ENCODE measurements at regions not wholly inside any gene's neighbourhood (a gene's known extent, or its start where the extent isn't known, plus 50 kb on each side); places are given as distances from the start of the nearest gene placed in this dataset.
"Not testable (repeated sequence)": the region's sequence is repeated elsewhere in the genome, so short reads cannot be mapped to it uniquely, and the experiment has no call there.

DNA sequence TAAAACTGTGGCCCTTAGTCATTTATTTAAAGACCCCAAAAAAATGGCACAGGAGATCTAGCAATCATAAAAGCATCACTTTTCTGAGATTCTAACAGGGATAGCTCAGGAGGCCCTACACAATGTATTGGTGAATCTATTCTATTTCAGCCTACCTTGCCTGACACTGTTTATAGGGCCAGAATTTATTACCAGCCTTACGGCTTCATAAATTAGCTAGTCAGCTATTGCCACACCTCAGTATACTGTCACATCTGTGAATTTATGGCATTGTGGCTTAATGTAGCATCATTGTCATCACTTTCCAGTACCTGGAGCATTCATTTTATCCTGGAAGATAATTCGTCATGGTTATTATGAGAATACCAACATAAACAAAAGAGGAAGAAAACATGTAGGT, 121.2 kb upstream of the ERG start:
- DNase-seq, result no peak

DNA sequence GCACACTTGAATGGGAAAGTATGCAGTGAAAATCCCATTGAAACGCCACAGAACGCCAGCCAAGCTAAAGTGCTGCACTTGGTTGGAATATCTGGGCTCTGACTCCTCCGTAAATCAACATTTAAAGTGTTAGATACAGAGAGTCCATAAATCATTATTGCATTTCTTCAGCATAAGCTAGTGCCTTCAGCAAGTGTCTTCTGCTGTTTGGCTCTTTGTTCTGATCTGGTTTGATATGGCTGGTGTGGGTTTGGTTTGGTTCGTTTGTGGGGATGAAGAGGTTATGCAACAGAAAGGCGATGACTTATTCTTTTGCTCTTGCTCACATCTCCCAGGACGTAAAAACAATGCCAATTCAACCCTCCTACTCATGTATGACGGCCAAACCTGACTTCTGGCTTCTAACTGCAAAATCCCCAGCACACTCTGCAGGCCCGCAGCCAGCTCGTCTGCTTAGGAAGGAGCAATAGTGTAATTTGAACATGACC, 121.8 kb upstream of the ERG start:
- DNase-seq, result no peak

DNA sequence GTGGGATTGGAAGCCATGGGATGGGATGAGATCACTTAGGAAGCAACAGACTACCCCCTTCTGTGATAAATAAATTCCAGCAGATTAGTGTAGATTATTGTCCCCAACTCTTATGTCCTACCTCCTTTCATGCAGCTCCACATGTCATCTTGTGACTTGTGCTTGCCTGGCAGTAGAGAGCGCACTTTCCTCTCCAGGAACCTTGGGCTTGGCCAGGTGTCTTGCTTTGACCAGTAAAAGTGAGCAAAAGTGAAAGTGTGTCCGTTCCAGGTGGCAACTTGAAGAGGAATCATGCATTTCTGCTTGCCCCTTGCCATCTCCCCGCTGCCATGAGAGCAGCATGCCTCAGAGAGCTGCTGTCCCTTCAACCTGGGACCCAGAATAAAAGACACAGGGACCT, 122.9 kb upstream of the ERG start:
- DNase-seq, result no peak

DNA sequence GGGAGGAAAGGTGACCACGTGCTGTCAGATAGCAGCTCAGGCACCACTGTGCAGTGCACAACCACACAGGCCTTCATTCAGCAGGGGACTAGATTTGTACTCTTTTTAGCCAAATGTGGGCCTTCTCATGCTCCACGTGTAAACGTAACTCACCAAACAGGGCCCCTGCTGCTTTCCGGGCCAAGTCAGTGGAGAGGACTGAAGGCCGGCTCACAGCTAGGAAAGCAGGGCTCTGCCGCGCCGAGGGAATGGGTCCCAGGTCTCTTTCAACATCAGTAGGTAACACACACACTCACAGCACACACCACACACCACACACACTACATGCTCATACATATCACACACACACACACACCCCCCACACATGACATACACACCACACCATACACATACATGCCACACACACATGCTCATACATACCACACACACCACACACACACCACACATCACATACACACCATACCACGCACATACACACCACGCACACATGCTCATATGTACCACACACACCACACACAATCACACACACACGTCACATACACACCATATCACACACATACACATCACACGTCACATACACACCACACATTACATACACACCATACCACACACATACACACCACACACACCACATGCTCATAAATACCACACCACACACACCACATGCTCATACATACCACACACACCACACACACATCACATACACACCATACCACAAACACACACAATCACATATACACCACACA, 124.0 kb upstream of the ERG start:
- DNase-seq, result no peak

DNA sequence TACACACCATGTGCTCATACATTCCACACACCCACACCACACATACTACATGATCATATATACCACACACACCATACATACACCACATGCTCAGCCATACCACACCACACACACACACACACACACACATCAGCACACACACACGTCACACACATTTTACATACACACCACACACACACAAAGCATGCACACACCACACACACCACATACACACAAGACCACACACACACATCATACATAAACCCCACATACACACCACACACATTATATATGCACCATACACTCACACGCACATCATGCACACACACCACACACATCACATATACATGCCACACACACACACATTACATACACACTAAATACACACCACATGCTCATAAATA, 124.5 kb upstream of the ERG start:
- no peak for DNase-seq

DNA sequence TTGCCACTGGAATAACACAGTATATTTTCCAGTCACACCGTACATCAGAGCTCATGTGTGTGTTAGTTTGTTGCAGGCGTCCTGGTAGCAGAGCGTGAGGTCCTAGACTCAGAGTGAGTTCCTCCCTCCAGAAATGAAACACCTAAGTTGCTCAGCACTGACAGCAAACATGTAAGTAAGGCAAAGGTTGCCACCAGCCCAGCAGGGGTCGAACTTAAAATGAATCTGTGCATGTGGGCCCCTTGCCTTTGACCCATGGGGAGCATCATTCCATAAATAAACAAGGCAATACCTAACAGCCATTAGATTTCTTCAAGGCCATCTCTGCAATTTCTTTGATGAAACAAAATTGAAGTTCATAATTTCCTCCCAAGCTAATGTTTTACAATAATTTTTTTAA, 125.3 kb upstream of the ERG start:
- DNase-seq, result no peak

DNA sequence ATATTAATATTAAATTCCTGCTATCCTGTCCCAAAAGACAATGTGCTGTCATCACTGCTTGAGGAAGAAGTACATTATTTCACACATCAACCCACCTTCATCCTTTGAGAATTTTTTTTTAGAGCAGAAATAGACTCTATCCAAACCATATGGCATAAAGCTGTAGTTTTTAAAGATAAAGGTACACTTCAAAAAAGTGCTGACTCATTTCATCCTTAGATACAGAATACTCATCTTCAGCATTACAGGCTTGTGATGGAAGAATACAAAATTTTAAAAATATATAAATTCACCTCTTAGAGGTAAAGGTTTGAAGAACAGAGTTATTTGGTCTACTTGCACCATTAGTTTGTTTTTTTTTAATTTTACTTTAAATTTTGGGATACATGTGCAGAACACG, 126.7 kb upstream of the ERG start:
- no peak for DNase-seq

DNA sequence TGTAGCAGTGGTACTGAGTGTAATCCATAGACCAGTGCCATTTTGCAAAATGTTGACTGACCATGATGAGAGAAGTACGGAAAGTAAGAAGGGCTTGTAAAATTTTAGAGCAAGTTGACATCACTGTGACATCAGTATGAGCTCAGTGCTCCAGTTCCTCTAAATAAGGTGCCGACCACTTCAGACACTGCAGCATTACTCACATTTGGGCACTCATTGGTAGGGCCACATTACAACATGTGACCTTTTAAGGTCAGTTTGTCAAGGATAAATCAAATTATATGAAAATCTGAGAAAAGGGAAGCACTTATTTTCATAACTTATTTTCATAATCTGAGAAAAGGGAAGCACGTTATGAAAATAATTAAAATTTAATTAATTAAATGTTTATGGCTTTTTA, 128.0 kb upstream of the ERG start:
- no peak for DNase-seq

DNA sequence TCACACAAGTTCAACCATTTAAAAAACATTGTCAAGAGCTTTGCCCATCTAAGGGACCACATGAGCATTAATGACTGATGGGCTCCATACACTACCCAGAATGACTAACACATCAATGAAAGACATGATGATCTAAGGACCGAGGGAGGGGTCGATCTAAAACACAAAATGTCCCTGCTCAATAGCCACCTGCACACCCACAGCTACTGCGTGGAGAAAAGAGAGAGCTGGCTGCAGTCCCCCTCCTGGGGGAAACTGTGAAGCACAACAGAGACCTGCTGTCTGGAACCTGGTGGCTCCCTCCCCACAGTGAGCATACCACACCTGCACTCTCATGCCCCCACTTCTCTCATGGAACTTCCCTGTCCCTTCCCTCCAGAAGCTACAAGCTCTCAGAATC, 130.1 kb upstream of the ERG start:
- DNase-seq, result no peak

DNA sequence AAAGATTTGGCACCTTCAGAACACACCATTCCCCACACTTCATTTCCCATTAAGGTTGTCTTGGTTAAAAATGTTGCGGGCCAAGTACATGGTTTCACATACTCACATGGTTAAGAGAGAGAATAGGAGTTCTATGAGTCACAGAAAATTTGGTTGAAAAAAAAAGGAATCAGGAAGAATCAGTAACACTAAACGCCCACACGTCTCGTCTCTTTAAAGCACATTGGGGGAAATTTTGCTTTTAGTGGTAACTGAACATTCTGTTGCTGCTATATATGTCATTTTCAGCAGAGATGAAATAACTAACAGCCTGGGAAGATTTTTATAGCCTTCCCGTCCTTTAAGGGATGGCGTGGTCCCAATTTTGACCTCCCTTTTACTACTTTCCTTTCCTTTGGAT, 132.9 kb upstream of the ERG start:
- no peak for DNase-seq

DNA sequence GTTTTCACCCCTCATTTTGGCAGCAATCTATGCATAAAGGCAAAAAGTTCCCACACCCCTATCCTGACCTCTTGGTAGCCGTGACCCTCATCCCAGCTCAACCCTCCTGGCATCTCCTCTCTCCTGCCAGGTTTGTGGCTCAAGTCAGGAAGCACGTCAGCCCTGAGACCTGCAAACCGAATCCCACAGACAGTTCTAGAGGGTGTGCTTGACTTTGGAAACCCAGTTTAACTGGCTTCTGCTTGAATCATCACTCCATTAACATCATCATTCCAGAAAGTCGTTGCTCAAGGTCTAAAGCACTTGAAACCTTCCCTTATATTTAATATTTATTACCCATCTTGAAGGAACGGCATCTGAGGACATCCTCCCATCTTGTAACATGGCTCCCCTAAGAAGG, 133.4 kb upstream of the ERG start:
- DNase-seq, result no peak

DNA sequence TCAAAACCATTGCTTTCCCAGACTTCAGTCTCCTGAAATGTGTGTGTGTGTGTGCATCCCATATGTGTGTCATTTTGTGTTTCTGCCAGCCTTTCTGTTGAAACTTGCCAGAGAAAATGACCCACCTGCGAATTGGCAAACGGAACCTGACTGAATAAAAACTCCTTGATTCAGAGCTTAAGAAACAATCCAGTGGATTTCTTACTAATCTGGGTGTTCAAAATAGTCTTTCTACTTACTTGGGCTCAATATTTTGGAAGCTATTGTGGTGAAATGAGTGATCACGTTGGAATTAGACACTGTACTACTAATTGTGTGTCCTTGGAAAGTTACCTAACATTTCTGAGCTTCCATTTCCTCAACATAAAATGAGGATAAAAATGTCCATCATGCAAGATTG, 138.9 kb upstream of the ERG start:
- no peak for DNase-seq

DNA sequence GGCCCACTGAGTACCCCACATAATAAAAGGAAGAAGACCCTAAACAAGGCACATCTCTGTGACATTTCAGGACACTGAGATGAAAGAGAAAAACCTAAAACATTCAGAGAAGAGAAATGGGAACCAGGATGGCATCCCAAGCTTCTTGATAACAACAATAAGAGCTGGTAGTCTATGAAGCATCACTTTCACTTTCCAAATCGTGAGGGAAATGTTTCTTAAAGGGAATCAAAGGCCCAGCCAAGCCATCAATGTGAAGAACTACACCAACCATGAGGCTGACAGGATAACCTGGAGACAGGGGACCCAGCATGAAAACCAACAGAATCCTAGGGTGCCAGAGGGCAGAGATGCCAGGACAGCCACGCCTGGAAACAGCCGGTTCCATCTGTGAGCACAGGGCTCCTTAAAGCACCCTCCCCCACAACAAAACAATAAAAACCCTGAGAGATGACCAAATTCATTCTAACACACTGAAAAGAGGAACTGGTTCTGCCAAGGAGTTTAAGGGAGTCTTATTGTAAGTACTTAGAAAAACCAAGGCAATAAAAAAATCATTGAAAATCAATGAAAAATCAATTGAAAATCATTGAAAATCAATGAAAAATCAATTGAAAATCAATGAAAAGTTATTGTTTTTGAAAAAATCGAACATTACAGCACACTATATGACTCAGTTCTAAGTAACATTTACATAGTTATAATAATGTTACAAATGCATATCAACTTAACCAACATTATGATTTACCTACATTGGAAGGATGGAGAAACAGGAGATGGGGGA, 141.5 kb upstream of the ERG start:
- DNase-seq, result no peak

DNA sequence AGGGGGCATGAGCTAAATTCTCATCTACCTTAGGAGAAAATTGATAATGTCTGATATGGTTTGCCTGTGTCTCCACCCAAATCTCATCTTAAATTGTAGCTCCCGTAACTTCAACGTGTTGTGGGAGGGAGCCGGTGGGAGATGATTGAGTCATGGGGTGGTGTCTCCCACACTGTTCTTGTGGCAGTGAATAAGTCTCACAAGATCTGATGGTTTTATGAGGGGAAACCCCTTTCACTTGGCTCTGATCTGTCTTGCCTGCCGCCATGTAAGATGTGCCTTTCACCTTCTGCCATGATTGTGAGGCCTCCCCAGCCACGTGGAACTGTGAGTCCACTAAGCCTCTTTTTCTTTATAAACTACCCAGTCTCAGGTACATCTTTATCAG, 142.1 kb upstream of the ERG start:
- DNase-seq, result not testable (repeated sequence)

DNA sequence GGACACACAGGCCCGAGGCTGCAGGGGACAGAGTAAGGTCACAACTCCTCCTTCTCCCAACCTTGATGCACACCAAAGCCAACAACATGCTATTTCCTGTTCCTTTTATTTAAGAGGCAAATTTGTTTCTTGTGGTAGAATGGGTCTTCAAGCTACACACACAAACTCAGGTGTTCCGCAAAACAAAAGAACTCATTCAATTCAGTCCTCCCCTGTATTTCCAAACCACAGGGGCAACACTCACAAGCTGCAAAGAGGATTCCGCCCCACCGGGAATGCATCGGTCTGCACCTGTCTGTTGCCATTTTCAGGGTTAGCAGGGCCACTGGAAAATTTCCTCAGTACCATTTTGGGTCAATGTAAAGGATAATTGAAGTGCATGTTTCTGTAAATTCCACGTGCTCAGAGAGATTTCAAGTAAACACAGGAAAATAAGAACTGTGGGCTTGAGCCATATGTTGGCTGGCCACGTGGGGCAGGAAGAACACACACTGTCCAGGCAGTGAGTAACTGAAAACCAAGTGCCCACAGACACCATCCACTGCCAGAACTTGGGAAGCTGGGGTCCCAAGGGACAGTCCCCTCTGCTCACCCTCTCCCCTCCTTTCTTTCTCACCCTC, 145.2 kb upstream of the ERG start:
- DNase-seq, result no peak

DNA sequence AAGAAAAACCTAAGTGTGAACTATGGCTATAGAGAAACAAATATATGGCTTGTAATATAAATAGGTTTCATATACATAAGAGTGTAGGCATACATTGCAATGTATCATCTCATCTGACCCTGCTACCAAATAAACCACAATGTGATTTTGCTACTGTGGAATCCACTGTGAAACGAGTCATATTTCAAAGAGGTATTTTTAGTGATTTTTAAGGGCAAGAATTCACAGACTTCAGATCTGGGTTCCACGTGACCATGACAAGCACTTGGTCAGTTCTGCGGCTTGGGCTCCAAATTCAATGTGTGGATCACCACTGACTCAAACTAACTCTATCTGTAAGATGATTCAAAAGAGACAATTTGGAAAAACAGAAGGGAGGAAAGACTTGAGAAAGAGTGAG, 147.0 kb upstream of the ERG start:
- no peak for DNase-seq

DNA sequence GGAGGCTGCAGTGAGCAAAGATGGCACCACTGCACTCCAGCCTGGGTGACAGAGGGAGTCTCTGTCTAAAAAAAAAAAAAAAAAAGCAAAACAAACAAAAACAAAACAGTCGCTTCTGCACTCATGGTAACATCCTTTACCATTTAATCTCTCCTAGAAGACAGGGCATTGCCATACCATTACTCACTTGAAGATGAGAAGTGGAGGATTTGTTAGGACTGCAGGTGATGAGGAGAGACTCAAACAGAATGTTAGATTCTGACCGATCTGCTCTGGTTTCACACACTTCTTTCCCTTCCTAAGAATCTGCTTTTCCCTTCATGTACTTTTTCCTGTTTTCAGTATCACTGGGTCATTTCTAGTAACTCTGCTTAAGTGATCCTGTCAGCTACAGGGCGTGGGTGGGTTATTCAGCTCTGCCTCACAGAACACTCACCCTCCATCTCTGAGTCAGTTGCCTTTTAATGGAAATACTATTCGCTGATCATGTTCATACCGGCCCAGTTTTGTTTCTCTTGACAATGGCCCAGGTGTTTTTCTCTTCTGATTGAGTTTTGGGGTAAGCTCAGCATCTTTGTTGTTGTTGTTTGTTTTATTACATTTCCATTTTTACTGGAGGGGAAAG, 148.0 kb upstream of the ERG start:
- no peak for DNase-seq

DNA sequence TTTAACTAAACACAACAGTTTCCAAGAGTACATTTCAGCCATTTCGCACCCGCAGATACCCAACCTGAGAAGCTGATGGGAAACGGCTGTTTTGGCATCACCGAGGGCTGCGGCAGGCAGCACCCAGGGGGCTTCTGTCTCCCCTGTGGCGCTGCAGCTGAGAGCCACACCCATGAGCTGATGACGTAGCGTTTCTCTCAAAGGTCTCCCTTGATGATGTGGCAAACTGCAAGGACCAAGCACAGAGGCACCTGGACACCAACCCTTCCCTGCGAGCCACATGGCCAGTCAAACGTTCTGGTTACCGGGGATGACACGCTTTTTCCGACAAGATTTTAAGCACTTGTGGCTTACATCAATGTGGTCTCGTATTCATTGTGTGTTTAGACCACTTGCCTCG, 150.8 kb upstream of the ERG start:
- DNase-seq, result no peak

DNA sequence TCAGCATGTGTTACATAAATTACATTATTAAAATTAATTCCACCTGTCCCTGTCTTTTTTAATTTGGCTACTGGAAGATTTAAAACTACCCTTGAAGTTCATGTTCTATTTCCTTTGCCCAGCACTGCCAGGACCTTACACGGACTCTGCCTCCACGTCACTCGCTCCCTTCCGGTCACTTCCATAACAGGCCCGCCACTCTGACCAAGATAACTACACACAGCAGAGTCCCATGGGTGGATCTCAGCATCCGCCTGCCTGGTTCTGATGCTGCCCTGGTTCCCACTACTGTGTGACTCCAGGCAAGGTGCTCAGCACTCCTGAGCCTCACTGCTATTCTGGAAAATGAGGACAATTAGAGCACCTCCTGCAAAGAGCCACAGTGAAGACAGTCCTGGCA, 153.3 kb upstream of the ERG start:
- DNase-seq, result no peak

DNA sequence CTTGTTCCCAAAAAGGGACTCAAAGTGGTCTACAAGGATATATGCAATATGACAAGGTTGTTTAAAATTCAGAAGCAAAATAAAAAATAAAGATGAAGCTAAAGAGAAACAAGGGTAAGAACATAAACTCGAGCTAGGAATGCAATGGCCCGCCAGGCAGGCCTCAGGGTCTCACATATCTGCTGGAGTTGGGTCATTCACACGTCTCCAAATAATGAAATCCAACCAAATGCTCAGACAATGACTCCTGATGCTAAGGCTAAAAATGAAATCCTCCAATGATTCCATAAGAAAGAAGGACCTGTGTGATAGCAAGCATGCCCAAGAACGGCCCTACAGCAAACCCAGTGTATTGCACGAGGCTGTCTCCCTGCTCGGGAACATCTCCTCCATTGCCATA, 153.3 kb upstream of the ETS2 start:
- no peak for DNase-seq

DNA sequence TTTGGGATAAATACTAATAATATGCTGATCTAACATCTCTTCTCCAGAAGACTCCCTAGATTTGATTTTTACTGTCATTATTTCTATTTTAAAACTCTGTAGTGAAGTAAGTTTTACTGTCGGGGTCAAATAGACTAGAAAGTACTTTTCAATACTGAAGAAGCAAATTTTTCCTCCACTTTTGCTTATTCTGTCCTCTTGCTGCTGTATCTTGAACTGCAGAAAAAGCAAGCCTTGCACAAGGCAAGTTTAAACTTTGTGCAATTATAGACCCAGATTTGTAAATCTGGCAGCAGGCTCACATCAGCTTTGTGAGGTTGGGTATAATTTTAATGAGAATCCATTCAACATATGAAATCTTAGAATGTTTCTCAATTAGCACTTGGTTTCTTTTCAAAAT, 151.1 kb upstream of the ETS2 start:
- DNase-seq, result no peak

DNA sequence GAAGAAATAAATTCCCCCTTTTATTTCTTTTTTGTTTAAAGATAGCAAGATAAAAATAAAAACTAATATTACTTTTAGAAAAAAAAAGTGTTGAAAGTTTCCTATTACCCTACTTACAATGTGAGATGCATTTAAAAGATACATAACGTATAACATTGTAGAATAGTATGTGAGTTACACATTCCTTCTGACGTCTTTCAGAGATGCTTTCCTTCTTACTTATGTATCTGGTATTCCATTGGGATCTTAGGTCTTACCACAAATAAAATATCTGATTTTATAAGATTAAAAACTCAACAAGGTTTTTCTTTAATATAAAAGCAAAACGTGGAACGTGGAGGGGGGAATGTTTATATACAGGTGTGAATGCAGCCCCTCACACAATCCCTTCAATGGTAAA, 147.2 kb upstream of the ETS2 start:
- DNase-seq, result no peak

DNA sequence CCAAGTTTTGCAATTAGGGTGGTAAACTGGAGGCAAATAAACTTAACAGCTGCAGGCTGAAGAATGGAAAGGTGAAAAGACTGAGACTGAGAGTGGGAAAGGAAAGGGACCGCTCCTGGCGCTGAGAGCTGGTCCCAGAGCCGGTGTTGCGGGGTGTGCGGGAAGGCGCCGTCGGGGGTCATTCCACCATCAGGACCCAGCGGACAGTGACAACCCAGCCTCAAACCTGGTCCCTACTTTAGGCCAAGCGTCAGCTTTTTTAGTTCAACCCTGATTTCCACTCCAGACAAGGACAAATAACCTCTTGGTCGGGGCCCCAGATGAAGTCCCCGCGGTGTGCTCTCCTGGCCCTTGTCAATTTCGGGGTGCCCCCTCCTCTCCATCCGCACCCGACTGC, 145.8 kb upstream of the ETS2 start:
- DNase-seq, result no peak
